IMR-90 (cell line): ENCODE measurements at regions not wholly inside any gene's neighbourhood (a gene's known extent, or its start where the extent isn't known, plus 50 kb on each side); places are given as distances from the start of the nearest gene placed in this dataset.
A peak's percentile ranks its signal among the peaks of the same experiment; 100 is the strongest.

ENCODE experiments used
- ATAC-seq: fragments of 200-7000 bp; cut with Tn5 transposase; 2 replicates; pipeline ENCODE4 v1.9.1; 2020; ENCODE audit warnings: low read depth, mild to moderate bottlenecking, moderate library complexity
- BruUV-seq: library from RNA; stranded (reverse); fragments of 400-500 nt; replicated peaks from 2 replicates; lab custom pipeline; 2021; lab: Mats Ljungman, UMichigan
- CTCF ChIA-PET: fragments of 300-600 bp; formaldehyde crosslinking; extraction: SDS; loops from one replicate; lab custom pipeline; 2021; ENCODE audit warnings: antibody characterized with exemption; lab: Yijun Ruan, JAX
- POLR2A ChIA-PET: fragments of 300-600 bp; sonication (Branson Sonifier 250); formaldehyde crosslinking; loops from one replicate; lab custom pipeline; 2022; ENCODE audit warnings: antibody characterized with exemption; ENCODE audit not compliant: unreplicated experiment; lab: Charles Lee
- DNase-seq: peaks from one replicate; pipeline ENCODE4 v3.0.0; 2013
- H2AFZ ChIP-seq: replicated peaks from 2 replicates; pipeline ENCODE3; 2013; ENCODE audit warnings: low read length, mild to moderate bottlenecking; ENCODE audit not compliant: poor library complexity
- H2AK5ac ChIP-seq: 2 replicates; pipeline ENCODE4 v1.6.1; 2013; ENCODE audit warnings: low read depth, low read length, inconsistent platforms
- H2AK9ac ChIP-seq: replicated peaks from 2 replicates; pipeline ENCODE3; 2013; ENCODE audit warnings: mild to moderate bottlenecking, low read depth, low read length, moderate library complexity; ENCODE audit not compliant: poor library complexity
- H2BK120ac ChIP-seq: 2 replicates; pipeline ENCODE4 v1.6.1; 2013; ENCODE audit warnings: low read depth, low read length, inconsistent platforms
- H2BK15ac ChIP-seq: 3 replicates; pipeline ENCODE4 v1.6.1; 2013; ENCODE audit warnings: low read depth, low read length, inconsistent platforms
- H2BK20ac ChIP-seq: 2 replicates; pipeline ENCODE4 v1.6.1; 2013; ENCODE audit warnings: low read depth, mild to moderate bottlenecking, inconsistent platforms, low read length, moderate library complexity
- H2BK5ac ChIP-seq: 2 replicates; pipeline ENCODE4 v1.6.1; 2013; ENCODE audit warnings: mild to moderate bottlenecking, low read depth, low read length, inconsistent platforms; ENCODE audit not compliant: poor library complexity, severe bottlenecking
- H3K14ac ChIP-seq: replicated peaks from 2 replicates; pipeline ENCODE4 v1.6.1; 2013; ENCODE audit warnings: low read depth, low read length, inconsistent platforms
- H3K18ac ChIP-seq: 2 replicates; pipeline ENCODE4 v1.6.1; 2013; ENCODE audit warnings: low read depth, low read length, control low read depth
- H3K23ac ChIP-seq: 2 replicates; pipeline ENCODE4 v1.6.1; 2013; ENCODE audit warnings: low read depth, low read length, inconsistent platforms
- H3K27ac ChIP-seq: 2 replicates; pipeline ENCODE4 v1.5.1; 2013; ENCODE audit warnings: mild to moderate bottlenecking, control low read depth, low read length; ENCODE audit not compliant: insufficient read depth
- H3K27me3 ChIP-seq: 2 replicates; pipeline ENCODE4 v1.6.1; 2013; ENCODE audit warnings: low read length; ENCODE audit not compliant: control insufficient read depth, insufficient read depth
- H3K36me3 ChIP-seq: 2 replicates; pipeline ENCODE4 v1.6.1; 2013; ENCODE audit warnings: low read length, mixed read lengths; ENCODE audit not compliant: control insufficient read depth, insufficient read depth
- H3K4ac ChIP-seq: 2 replicates; pipeline ENCODE4 v1.6.1; 2013; ENCODE audit warnings: low read depth, low read length, inconsistent platforms
- H3K4me1 ChIP-seq: 2 replicates; pipeline ENCODE4 v1.6.1; 2013; ENCODE audit warnings: low read length, mixed read lengths; ENCODE audit not compliant: control insufficient read depth, insufficient read depth
- H3K4me2 ChIP-seq: 2 replicates; pipeline ENCODE4 v1.6.1; 2013; ENCODE audit warnings: low read depth, mild to moderate bottlenecking, control low read depth, low read length, moderate library complexity
- H3K4me3 ChIP-seq: 2 replicates; pipeline ENCODE4 v1.5.1; 2013; ENCODE audit warnings: low read depth, mild to moderate bottlenecking, control low read depth, low read length, moderate library complexity; ENCODE audit not compliant: insufficient read depth
- H3K56ac ChIP-seq: 2 replicates; pipeline ENCODE4 v1.6.1; 2013; ENCODE audit warnings: low read length, inconsistent platforms; ENCODE audit not compliant: insufficient read depth; ENCODE audit errors: extremely low read depth
- H3K79me1 ChIP-seq, 2 experiments: 2 replicates each; pipeline ENCODE4 v1.6.1; 2013; ENCODE audit warnings: low read length in 2 of 2, inconsistent platforms in 1 of 2, low read depth in 1 of 2
- H3K9ac ChIP-seq: 2 replicates; pipeline ENCODE4 v1.6.1; 2013; ENCODE audit warnings: low read depth, low read length, control low read depth
- H3K9me1 ChIP-seq: 2 replicates; pipeline ENCODE4 v1.6.1; 2013; ENCODE audit warnings: low read length, inconsistent platforms; ENCODE audit not compliant: insufficient read depth
- H3K9me3 ChIP-seq: 2 replicates; pipeline ENCODE4 v1.6.1; 2013; ENCODE audit warnings: low read length; ENCODE audit not compliant: control insufficient read depth, insufficient read depth
- H4K20me1 ChIP-seq: 2 replicates; pipeline ENCODE4 v1.6.1; 2013; ENCODE audit warnings: low read length, inconsistent platforms; ENCODE audit not compliant: insufficient read depth
- H4K5ac ChIP-seq: 2 replicates; pipeline ENCODE4 v1.6.1; 2013; ENCODE audit warnings: mild to moderate bottlenecking, low read depth, low read length, control low read depth
- H4K8ac ChIP-seq, 2 experiments: 2 replicates each; pipeline ENCODE4 v1.6.1; 2013; ENCODE audit warnings: low read depth in 2 of 2, low read length in 2 of 2, control low read depth in 1 of 2, inconsistent platforms in 1 of 2
- H4K91ac ChIP-seq: 2 replicates; pipeline ENCODE4 v1.6.1; 2013; ENCODE audit warnings: low read depth, low read length, inconsistent platforms; ENCODE audit not compliant: insufficient read depth
- CEBPB ChIP-seq: IDR thresholded peaks from 2 replicates; pipeline ENCODE4 v1.6.1; 2012; ENCODE audit warnings: low read depth, low read length, improper control_type of control experiment
- CHD1 ChIP-seq: IDR thresholded peaks from 2 replicates; pipeline ENCODE4 v1.6.1; 2012; ENCODE audit warnings: low read depth, low read length, improper control_type of control experiment
- CTCF ChIP-seq: conservative IDR thresholded peaks from 2 replicates; pipeline ENCODE4 v1.5.1; 2012; ENCODE audit warnings: mild to moderate bottlenecking, low read depth, low read length, improper control_type of control experiment
- USF2 ChIP-seq: fragments of 150-350 bp; IDR thresholded peaks from 2 replicates; pipeline ENCODE4 v1.6.1; 2017; ENCODE audit warnings: mild to moderate bottlenecking, antibody characterized with exemption, low read length, low read depth
- WGBS, 2 experiments: methylation state at CpG; one replicate each; pipeline versions ENCODE4 v1.1.5 to v1.1.7; 2013; ENCODE audit warnings: missing lambda C conversion rate in 2 of 2; ENCODE audit not compliant: insufficient read length in 1 of 2; ENCODE audit errors: extremely low coverage in 2 of 2; 5-methylcytosine and 5-hydroxymethylcytosine counted together
- dilution Hi-C: fragments of 300-500 bp; cut with HindIII; formaldehyde crosslinking; loops from one replicate; pipeline ENCODE4 v1.14.3; 2018; ENCODE audit warnings: low sequenced_read_pairs; ENCODE audit not compliant: unreplicated experiment
- in situ Hi-C: fragments of 300-500 bp; cut with MboI; formaldehyde crosslinking; loops from 3 replicates; pipeline ENCODE4 v1.14.3; 2019; ENCODE audit warnings: low sequenced_read_pairs, inconsistent platforms, mixed read lengths
- intact Hi-C: fragments of 100-400 bp; cut with micrococcal nuclease; formaldehyde crosslinking; loops from 2 replicates; pipeline ENCODE4 v1.10.0; 2022

GRCh38 chr5:167916706-167917105 is 374.7 kb upstream of the WWC1 start:
- Histone ChIP-seq H3K18ac (no peak overlapping the region), H3K9me1 (no peaks in the 10 kb centered on the region), H4K20me1 (no peaks in the 10 kb centered on the region), H2BK5ac (no peak overlapping the region), H2AK9ac (no peak overlapping the region), H4K91ac (no peak overlapping the region), H4K5ac (no peak overlapping the region), H3K27me3 (no peaks in the 10 kb centered on the region), H3K4me3 (no peak overlapping the region), H3K14ac (no peak overlapping the region), H3K56ac (no peak overlapping the region), H2BK15ac (no peak overlapping the region), H3K4ac (no peak overlapping the region), H3K27ac (no peak overlapping the region), H3K9me3 (no peaks in the 10 kb centered on the region), H3K79me1 (no peaks in the 10 kb centered on the region), H3K4me1 (no peaks in the 10 kb centered on the region), H3K23ac (no peak overlapping the region), H2AK5ac (no peak overlapping the region), H3K9ac (no peak overlapping the region), H4K8ac (no peak overlapping the region), H3K36me3 (no peaks in the 10 kb centered on the region), H3K4me2 (no peak overlapping the region), H2BK120ac (no peak overlapping the region), H2AFZ (peak overlapping the region; percentile 43), H2BK20ac (no peak overlapping the region)
- DNase-seq (peak; percentile 21), ATAC-seq (peak; percentile 66)
- intact Hi-C loops, result no loop called here
- dilution Hi-C loops, result no loop called here
- CTCF ChIA-PET, result no interaction called here
- no CpG with 5 or more reads among the region's 4 CpGs for WGBS, 2 experiments
- POLR2A ChIA-PET, result no interaction called here
- BruUV-seq, result no TSS peak
- TF ChIP-seq CHD1 (no peak), CEBPB (no peak), CTCF (no peak), USF2 (peak; percentile 47; the same call in 1 of the 2 replicates)
- in situ Hi-C loops, result no loop called here
